ENCODE measurements at regions not wholly inside any gene's neighbourhood (a gene's known extent, or its start where the extent isn't known, plus 50 kb on each side); places are given as distances from the start of the nearest gene placed in this dataset.

- DNase-seq = no peak
Observed at GRCh38 chr2:158732573-158733429, 62.3 kb upstream of the DAPL1 start.

- no peak for DNase-seq
Observed at GRCh38 chr2:158733430-158733755, 61.7 kb upstream of the DAPL1 start.

GRCh38 chr2:158734442-158734841 is 60.7 kb upstream of the DAPL1 start:
- DNase-seq = no peak

- DNase-seq = no peak
Observed at GRCh38 chr2:158735822-158736580, 59.1 kb upstream of the DAPL1 start.

- no peak for DNase-seq
Observed at GRCh38 chr2:158738363-158738762, 56.8 kb upstream of the DAPL1 start.

- DNase-seq = no peak
Observed at GRCh38 chr2:158740127-158740526, 55.0 kb upstream of the DAPL1 start.

GRCh38 chr2:158740621-158741020 is 54.5 kb upstream of the DAPL1 start:
- no peak for DNase-seq

- no peak for DNase-seq
Observed at GRCh38 chr2:158741625-158742024, 53.5 kb upstream of the DAPL1 start.

GRCh38 chr2:158742536-158742935 is 52.6 kb upstream of the DAPL1 start:
- DNase-seq = no peak

GRCh38 chr2:158743466-158743865 is 51.7 kb upstream of the DAPL1 start:
- DNase-seq = no peak

GRCh38 chr2:158743879-158744278 is 51.2 kb upstream of the DAPL1 start:
- no peak for DNase-seq

GRCh38 chr2:158745067-158745865 is 49.9 kb upstream of the DAPL1 start:
- peak; percentile 88 for DNase-seq

All from NCI-H2227 treated with DMSO at 0.1 percent for 48 hours (cell line).